ENCODE measurements at regions not wholly inside any gene's neighbourhood (a gene's known extent, or its start where the extent isn't known, plus 50 kb on each side); places are given as distances from the start of the nearest gene placed in this dataset.
"Not testable (repeated sequence)": the region's sequence is repeated elsewhere in the genome, so short reads cannot be mapped to it uniquely, and the experiment has no call there.

DNA sequence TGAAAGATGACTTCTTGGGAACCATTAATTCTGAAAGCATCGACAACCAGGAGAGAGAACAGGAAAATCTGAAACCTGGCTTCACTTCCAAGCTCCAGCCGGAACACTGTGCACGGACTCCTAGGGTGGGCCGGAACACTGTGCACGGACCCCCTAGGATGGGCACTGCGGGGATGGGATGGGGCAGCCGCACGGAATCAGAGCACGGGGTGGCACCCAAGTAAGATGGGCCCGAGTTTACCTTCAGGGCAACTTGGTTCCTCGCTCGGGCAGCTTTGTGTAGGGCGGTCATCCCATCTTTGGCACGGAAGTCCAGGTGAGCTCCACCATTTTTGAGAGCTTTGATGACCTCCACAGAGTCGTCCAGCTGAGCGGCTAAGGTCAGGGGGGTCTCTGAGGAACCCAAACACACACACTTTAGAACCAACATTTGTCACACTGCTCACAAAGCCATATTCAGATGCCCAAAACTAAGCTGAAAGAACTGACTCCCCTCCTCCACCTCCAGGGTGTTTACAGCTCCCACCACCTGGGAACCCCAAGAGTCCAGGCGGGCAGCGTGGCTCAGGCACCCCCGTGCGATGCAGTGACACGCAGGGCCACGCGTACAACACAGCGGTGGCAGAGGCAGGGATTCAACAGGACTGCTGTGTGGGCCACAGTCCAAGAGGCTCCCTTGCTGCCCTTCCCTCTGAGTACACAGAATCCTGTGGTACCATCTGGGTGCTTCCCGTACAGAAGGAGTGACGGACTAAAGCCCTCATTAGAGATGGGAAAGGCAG, 157.9 kb downstream of the SHANK2 start:
- no peak for DNase-seq

- no peak for DNase-seq
Measured at GRCh38 chr11:71093783-71094182, 158.6 kb downstream of the SHANK2 start.

GRCh38 chr11:71091506-71092265, 160.7 kb downstream of the SHANK2 start:
- DNase-seq = no peak

- no peak for DNase-seq
Measured at GRCh38 chr11:71089571-71089970, 162.8 kb downstream of the SHANK2 start.

GRCh38 chr11:71088314-71089215, 163.8 kb downstream of the SHANK2 start:
- DNase-seq = not testable (repeated sequence)

DNA sequence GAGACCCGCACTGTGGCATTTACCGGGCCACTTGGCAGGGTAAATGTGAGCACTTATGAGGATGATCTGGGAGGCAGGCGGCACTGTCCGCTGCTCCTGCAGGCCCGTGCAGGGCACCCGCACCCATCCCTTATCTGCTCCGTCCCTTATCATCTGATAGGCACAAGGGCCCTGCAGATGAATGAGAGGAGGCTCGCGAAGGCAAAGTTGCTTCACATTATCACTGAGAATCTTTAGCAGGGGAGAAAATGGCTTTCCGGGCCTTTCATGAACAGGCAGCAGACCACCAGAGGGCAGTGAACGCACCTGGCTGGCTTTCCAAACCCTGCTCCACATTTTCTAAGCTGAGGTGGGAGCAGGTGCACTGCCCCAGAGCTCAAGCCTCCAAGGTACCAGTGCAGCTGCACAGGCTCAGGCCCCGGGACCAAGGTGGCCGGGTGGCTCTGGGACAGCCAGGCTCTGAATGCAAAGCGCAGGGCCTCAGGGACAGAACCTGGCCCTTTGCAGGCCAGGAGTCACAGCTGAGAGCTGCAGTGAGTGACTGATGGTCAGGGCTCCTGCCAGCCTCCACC, 165.6 kb downstream of the SHANK2 start:
- DNase-seq = peak; percentile 73

- DNase-seq = no peak
Measured at GRCh38 chr11:71084306-71085012, 167.9 kb downstream of the SHANK2 start.

DNA sequence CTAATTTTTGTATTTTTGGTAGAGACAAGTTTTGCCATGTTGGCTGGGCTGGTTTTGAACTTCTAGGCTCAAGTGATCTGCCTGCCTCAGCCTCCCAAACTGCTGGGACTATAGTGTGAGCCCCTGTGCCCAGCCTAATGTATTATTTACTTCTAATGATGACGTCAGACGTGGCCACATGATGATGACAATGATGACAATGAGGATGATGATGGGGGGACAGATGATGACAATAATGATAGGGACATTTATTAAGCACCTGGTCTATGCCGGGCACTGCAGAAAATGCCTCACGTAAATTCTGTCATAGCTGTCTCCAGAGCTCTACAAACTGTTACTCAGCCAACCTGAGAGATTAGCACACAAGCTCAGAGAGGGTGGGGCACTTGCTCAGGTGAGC, 169.3 kb downstream of the SHANK2 start:
- no peak for DNase-seq

GRCh38 chr11:71082454-71082853, 169.9 kb downstream of the SHANK2 start:
- no peak for DNase-seq

DNA sequence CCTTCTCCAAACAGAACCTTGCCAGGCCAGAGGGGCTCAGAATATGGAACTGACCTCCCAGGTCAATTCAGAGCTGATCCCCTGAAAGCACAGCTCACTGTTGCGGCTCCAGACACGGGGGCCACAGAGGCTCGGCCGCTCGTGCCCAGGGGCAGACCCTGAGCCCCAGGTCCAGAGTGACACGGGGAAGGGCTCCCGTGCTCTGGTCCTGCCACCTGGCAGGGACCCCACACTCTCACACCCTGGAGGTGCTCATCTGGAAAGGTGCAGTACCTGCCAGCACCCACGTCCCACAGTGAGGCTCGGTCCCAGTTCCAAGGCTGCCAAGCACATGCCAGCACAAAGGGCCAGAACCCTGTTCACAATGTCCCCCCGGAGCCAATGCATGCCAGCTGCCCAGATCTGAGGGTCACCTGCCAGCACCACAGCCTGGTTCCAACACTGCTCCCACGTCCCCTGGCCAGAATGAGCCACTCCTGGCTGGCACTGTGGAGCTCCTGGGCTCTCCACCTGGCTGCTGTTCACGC, 170.6 kb downstream of the SHANK2 start:
- no peak for DNase-seq

DNA sequence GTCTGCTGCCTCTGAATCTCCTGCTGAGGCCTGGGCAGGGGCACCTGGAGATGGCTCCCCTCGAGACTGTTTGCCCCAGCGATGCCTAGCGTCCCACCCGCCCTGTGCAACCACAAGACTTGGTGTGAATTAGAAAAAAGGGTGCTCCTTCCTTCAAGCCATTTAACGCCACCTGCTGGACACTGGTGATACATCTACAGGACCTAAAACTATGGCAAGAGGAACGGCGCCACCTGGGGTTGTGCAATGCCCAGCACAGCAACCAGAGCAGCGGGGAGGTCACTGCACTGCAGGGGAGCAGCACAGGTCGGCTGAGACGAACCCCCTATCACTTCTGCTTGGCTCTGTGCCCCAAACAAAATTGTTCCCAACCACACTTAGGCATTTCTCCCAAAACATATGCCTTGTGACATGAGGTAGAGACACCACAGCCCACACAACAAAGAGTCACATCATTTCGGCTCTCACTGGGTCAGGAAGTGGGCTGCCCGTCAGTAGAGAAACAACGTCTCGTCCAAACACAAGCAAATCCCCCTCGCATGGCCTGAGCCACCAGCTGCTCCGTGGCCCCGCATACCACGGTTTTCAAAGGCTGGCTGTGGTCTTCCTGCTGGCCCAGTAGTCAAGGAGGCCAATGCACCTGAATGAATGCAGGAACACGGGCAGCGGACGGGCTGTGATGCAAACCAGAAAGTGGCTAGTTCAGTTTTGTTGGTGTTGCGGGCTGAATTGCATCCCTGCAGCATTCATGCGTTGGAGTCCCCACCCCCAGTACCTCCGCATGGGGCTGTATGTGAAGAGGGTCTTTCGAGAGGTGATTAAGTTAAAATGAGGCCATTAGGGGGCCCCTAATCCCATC, 171.9 kb downstream of the SHANK2 start:
- DNase-seq = peak; percentile 96

GRCh38 chr11:71079795-71080194, 172.6 kb downstream of the SHANK2 start:
- DNase-seq = no peak

GRCh38 chr11:71078482-71078881, 173.9 kb downstream of the SHANK2 start:
- peak; percentile 25 for DNase-seq

- DNase-seq = no peak
Measured at GRCh38 chr11:71076525-71077304, 175.7 kb downstream of the SHANK2 start.

GRCh38 chr11:71075871-71076420, 176.4 kb downstream of the SHANK2 start:
- no peak for DNase-seq

DNA sequence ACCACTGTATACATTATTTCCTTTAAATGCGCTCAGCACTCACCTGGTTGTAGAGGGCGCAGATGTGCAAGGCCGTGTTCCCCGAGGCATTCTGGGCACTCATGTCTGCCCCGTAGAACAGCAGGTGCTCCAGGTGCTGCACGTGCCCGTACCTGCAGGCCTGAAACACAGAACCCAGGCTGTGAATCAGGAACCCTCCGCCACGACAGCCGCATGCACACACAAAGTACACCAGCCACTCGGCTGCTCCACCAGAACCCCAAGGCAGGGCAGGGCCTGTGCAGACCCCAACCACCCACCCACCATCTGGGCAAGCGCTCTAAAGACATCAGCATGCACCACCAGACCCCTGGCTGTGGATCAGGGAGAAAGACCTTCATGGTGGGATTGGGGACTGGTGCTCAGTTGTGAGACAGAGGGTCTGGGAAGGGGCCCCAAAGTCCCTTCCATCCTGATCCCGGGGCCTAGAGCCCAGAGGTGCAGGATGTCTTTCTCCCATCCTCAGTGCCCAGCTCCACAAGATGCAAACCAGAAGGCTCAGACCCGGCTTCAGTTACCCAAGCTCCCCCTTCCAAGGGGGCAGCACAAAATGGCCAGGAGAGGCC, 177.2 kb downstream of the SHANK2 start:
- DNase-seq = no peak

GRCh38 chr11:71071736-71072509, 180.5 kb downstream of the SHANK2 start:
- DNase-seq = no peak

All from NCI-H69 (cell line).